GM12873 (cell line): ENCODE measurements at regions not wholly inside any gene's neighbourhood (a gene's known extent, or its start where the extent isn't known, plus 50 kb on each side); places are given as distances from the start of the nearest gene placed in this dataset.

ENCODE experiments used
- TF ChIP-seq, protein P1 (sequence below): IDR thresholded peaks from 2 replicates; pipeline ENCODE4 v1.5.1; 2012; ENCODE audit warnings: low read depth, mild to moderate bottlenecking, moderate library complexity, low read length, control low read depth; ENCODE audit not compliant: insufficient read depth; ENCODE audit errors: missing control alignments

DNA sequence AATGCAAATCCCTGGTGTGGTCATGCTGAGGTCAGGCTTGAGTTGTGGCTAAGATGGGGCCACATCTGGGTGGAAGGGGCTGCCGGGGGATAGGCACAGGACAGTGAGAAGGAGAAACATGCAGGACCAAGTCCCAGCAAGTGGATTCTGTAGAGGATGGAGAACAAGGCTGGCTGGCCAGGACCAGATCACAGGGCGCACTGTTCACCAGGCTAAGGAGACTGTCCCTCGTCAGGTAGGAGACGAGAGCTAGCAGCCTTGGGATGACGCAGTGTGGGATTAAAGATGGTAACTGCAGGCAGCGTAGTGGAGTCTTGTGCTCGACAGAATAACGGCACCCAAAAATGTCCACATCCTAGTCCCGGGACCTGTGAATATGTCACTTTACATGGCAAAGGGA, 336.1 kb downstream of the BCL11B start:
- TF ChIP-seq, protein P1, sequence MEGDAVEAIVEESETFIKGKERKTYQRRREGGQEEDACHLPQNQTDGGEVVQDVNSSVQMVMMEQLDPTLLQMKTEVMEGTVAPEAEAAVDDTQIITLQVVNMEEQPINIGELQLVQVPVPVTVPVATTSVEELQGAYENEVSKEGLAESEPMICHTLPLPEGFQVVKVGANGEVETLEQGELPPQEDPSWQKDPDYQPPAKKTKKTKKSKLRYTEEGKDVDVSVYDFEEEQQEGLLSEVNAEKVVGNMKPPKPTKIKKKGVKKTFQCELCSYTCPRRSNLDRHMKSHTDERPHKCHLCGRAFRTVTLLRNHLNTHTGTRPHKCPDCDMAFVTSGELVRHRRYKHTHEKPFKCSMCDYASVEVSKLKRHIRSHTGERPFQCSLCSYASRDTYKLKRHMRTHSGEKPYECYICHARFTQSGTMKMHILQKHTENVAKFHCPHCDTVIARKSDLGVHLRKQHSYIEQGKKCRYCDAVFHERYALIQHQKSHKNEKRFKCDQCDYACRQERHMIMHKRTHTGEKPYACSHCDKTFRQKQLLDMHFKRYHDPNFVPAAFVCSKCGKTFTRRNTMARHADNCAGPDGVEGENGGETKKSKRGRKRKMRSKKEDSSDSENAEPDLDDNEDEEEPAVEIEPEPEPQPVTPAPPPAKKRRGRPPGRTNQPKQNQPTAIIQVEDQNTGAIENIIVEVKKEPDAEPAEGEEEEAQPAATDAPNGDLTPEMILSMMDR = no peak

- TF ChIP-seq, protein P1 = no peak
These were observed 335.0 kb downstream of the BCL11B start for GRCh38 chr14:98937021-98937420.

DNA sequence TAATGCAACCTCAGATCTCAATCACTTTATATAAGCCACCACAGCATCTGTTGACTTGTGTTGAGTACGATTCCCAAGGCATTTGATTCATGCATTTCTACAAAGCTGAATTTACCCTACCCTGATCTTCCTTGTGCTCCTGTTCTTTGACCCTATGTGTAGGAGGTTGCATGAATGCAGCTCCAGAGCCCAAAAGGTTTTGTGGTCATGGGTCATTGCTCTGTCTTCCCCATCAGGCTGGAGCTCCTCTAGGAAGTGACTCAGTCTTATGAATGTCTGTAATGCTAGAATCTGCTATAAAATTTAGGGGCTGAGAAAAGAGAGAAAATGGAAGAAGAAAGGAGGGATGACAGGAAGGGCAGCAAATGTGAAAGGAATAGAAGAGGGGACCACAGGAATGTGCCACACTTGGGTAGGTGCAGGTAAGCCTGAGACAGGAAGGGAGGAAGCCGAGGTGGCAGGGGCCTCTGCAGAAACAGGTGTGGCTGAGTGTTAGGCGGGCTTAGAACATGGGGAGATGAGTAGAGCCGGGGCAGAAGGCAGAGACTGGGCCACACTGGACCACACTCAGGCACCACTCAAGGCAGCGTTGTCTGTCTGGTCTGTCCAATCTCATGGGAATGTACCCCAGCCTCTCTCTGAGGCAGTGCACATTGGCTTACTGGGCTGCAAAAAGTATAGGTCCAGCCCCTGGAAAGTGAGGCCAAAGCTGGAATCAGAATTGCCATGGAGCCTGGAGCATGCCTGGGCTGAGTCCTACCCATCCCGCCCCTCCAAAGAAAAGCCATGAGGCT, 334.1 kb downstream of the BCL11B start:
- TF ChIP-seq, protein P1 = no peak

GRCh38 chr14:98940693-98941437, 331.1 kb downstream of the BCL11B start:
- TF ChIP-seq, protein P1 = no peak

DNA sequence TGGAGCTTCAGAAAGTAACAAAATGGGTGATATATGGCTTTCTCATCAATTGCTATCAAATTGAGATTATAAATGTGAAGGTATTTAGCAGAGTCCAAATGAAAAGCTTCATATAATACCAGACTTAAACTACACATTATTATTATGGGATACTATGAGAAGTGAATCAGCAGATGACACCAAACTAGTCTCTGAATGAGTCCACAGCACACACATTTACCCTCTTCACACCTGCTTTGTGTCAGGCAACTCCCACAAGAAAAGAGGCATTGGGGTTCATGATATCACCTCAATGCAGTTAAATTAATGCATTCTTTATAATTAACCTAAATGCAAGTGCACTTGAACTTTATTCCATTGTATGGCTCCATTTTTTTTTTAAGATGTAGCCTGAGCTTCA, 330.5 kb downstream of the BCL11B start:
- TF ChIP-seq, protein P1 = no peak

- TF ChIP-seq, protein P1 = no peak
These were observed 328.1 kb downstream of the BCL11B start for GRCh38 chr14:98943907-98944306.

GRCh38 chr14:98944989-98945388, 327.0 kb downstream of the BCL11B start:
- TF ChIP-seq, protein P1 = no peak
